Activated gamma-delta T cell treated with anti-CD3 and anti-CD28 coated beads, Interleukin-2, amount 50 U/mL, for 16 hours (primary cell): ENCODE measurements at regions not wholly inside any gene's neighbourhood (a gene's known extent, or its start where the extent isn't known, plus 50 kb on each side); places are given as distances from the start of the nearest gene placed in this dataset.

Experiments
- DNase-seq: peaks from one replicate; pipeline ENCODE4 v3.0.0-alpha.2; 2020; ENCODE audit warnings: low read depth

DNA sequence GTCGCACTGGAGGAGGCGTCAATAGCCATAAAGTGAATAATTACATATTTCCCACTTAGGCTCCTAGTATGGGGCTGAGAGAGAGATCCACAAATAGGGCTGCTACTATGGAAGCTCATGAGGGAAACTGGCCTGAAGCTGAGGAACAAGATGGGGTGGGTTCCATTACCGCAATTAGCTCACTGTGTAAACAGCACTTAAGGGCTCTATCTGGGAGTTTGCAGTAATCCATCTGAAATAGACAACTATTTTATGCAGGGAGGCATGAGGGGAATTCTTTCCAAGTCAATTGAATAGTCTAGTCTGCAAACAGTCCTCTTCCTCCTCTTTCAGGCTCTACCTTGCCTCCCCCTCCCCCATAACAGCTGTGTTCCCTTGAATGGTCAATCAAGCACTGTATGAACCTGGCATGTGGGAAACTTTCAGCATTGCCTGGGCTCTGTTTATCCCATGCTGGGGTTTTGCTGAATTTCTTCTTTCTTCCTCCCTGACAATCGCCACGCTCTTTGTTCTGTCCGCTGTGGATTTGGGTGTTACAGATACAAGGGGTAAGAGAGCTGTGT is 56.1 kb upstream of the MAF start:
- DNase-seq: no peak

DNA sequence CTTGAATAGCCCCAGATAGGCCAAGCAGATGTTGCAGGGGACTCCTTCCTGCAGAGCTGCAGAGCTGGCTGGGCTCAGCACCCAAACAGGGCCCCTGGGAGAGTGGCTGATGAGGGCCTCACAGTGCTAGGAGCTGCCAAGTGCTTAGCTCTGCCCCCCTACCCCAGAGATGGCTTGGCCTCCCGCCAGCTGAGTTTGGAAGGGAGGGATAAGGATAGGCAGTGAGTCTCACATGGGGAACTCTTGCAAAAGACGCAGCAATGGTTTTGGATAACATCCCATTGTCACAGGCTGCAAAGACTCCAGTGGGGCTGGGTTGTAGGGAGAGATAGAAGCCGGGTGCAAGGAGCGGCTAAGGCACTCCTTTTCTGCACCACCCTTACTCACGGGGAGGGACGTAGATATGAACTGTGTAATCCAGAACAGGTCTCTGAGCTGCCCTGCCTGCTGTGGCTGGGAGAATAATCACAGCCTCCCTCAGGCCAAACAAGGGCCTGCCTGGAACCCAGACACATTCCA is 52.9 kb upstream of the MAF start:
- DNase-seq: no peak

DNA sequence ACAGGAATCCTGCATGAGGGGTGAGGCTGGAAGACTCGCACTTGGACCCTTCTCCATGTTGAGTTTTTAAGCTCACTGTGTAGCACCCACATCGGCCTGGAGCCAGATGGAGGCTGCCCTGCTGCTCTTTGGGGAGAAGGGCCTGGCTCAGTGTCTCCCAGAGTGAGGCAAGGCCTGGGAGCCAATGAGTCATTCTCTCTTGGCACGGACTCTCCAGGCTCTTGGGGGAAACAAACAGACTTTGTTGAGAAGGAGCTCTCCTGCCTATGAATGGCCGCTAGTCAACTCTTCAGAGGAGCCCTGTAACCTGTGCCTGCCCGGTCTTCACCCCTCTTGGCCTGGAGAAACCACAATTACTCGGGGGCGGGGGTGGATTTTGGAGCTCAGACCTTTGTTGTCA is 50.8 kb upstream of the MAF start:
- no peak for DNase-seq
